LNCaP clone FGC (cell line): ENCODE measurements at regions not wholly inside any gene's neighbourhood (a gene's known extent, or its start where the extent isn't known, plus 50 kb on each side); places are given as distances from the start of the nearest gene placed in this dataset.

Source experiments
- DNase-seq: peaks from one replicate; pipeline ENCODE4 v3.0.0-alpha.2; 2011; ENCODE audit warnings: low read depth
- H3K4me3 ChIP-seq: 2 replicates; pipeline ENCODE4 v1.5.1; 2011; ENCODE audit warnings: mild to moderate bottlenecking, low read depth, low read length, control low read depth
- TF ChIP-seq, protein P1 (sequence below): IDR thresholded peaks from 2 replicates; pipeline ENCODE4 v1.5.1; 2012; ENCODE audit warnings: mild to moderate bottlenecking; ENCODE audit not compliant: control insufficient read depth, insufficient read depth; ENCODE audit errors: extremely low read depth

- TF ChIP-seq, protein P1, sequence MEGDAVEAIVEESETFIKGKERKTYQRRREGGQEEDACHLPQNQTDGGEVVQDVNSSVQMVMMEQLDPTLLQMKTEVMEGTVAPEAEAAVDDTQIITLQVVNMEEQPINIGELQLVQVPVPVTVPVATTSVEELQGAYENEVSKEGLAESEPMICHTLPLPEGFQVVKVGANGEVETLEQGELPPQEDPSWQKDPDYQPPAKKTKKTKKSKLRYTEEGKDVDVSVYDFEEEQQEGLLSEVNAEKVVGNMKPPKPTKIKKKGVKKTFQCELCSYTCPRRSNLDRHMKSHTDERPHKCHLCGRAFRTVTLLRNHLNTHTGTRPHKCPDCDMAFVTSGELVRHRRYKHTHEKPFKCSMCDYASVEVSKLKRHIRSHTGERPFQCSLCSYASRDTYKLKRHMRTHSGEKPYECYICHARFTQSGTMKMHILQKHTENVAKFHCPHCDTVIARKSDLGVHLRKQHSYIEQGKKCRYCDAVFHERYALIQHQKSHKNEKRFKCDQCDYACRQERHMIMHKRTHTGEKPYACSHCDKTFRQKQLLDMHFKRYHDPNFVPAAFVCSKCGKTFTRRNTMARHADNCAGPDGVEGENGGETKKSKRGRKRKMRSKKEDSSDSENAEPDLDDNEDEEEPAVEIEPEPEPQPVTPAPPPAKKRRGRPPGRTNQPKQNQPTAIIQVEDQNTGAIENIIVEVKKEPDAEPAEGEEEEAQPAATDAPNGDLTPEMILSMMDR = no peak
- no peak for DNase-seq
- H3K4me3 ChIP-seq = no peak overlapping the region
These were observed 155.6 kb upstream of the ZNF648 start for GRCh38 chr1:182217071-182217470.

DNA sequence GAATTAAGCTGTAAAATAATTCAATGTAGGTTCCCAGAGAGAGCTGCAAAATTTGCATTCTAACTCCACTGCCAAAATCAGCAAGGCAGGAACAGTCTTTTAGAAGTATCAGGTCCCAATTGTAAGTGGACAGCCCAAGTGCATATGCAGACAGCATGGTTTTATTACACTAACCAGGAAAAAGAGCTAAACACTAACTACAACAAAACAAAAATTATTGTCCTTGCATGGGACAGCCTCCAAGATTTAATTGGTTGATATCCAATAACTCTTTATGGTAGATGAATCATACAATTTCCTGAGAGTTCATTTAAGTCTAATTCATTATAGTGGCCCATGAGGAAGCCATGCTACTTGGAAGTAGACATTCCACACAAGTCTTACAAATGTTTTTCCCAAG, 154.3 kb upstream of the ZNF648 start:
- peak; percentile 61 for DNase-seq
- no peak overlapping the region for H3K4me3 ChIP-seq
- TF ChIP-seq, protein P1 = no peak

DNA sequence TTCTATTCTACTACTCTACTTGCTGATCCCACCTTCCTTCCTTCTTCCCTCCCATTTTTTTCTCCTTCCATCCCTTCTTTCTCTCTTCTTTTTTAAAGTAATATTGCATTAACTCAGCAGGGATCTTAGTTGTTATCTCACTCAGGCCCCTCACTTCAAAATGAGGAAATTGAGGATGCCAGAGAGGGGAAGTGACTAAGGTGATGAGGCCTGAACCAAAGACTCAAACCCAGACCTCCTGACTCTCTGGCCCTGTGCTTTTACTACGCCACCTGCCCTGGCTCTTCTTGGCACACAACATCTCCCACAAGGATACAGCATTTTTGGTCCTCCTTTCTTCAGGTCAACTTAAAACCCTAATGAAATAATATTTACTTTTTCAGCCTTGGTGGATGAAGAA, 151.7 kb upstream of the ZNF648 start:
- TF ChIP-seq, protein P1 = no peak
- no peak overlapping the region for H3K4me3 ChIP-seq
- no peak for DNase-seq

GRCh38 chr1:182211386-182211785, 149.9 kb upstream of the ZNF648 start:
- TF ChIP-seq, protein P1 = no peak
- H3K4me3 ChIP-seq = no peak overlapping the region
- DNase-seq = no peak

- TF ChIP-seq, protein P1 = no peak
- no peak for DNase-seq
- H3K4me3 ChIP-seq = no peak overlapping the region
These were observed 148.9 kb upstream of the ZNF648 start for GRCh38 chr1:182210417-182210816.

GRCh38 chr1:182207300-182207699, 145.8 kb upstream of the ZNF648 start:
- no peak for DNase-seq
- no peak overlapping the region for H3K4me3 ChIP-seq
- TF ChIP-seq, protein P1 = no peak

GRCh38 chr1:182206626-182207239, 145.2 kb upstream of the ZNF648 start:
- DNase-seq = no peak
- H3K4me3 ChIP-seq = no peak overlapping the region
- TF ChIP-seq, protein P1 = no peak
